ENCODE measurements at regions not wholly inside any gene's neighbourhood (a gene's known extent, or its start where the extent isn't known, plus 50 kb on each side); places are given as distances from the start of the nearest gene placed in this dataset.

GRCh38 chr11:70725278-70725677 lies 326.9 kb downstream of the CTTN start:
- DNase-seq (ENCODE audit: extremely low read depth in 1 of 4, low spot score in 3 of 4) (no peak), ATAC-seq (no peak), FAIRE-seq (no peak)
- 1% methylated on average over 10 of the region's 10 CpGs for WGBS (ENCODE audit: insufficient coverage, low coverage, missing lambda C conversion rate)
- no peaks in the 10 kb centered on the region for H3K36me3 ChIP-seq (ENCODE audit: control insufficient read depth, insufficient read depth, low read length)
- H3K27me3 ChIP-seq (ENCODE audit: control insufficient read depth in 2 of 2, insufficient read depth in 2 of 2, low read length in 2 of 2): peaks cover 5 to 38% of the 10 kb centered on the region in 2 experiments; a peak in 4 of 5 replicates
- TF ChIP-seq MCM3 (IDR thresholded peaks at IDR 0.05) (no peak), JUN (IDR thresholded peaks at IDR 0.05; ENCODE audit: borderline replicate concordance, low read depth, low read length) (no peak), JUN (CRISPR knock-in tag; IDR thresholded peaks at IDR 0.05; ENCODE audit: borderline replicate concordance) (no peak), HSF4 (CRISPR knock-in tag; IDR thresholded peaks at IDR 0.05; ENCODE audit: borderline replicate concordance) (no peak), E2F3 (CRISPR knock-in tag; IDR thresholded peaks at IDR 0.05) (no peak), CBX5 (IDR thresholded peaks at IDR 0.05; ENCODE audit: borderline replicate concordance, low read depth) (no peak), GMEB1 (CRISPR knock-in tag; IDR thresholded peaks at IDR 0.05) (no peak), MECOM (CRISPR knock-in tag; IDR thresholded peaks at IDR 0.05) (no peak), POLR2AphosphoS5 (IDR thresholded peaks at IDR 0.05; ENCODE audit: control insufficient read depth, insufficient read depth, low read depth, low read length) (no peak), RBBP5 (IDR thresholded peaks at IDR 0.05; ENCODE audit: borderline replicate concordance, insufficient read depth, low read length, poor library complexity, severe bottlenecking) (no peak), ZNF655 (CRISPR knock-in tag; IDR thresholded peaks at IDR 0.05) (no peak), TRIM24 (IDR thresholded peaks at IDR 0.05) (no peak), ZBTB1 (CRISPR knock-in tag; IDR thresholded peaks at IDR 0.05; ENCODE audit: borderline replicate concordance, low read depth) (no peak), BDP1 (IDR thresholded peaks at IDR 0.05; ENCODE audit: insufficient read depth, insufficient read length) (no peak), ETS2 (tag; IDR thresholded peaks at IDR 0.05; ENCODE audit: borderline replicate concordance, poor library complexity, severe bottlenecking) (no peak)
- TF ChIP-seq, protein P1, sequence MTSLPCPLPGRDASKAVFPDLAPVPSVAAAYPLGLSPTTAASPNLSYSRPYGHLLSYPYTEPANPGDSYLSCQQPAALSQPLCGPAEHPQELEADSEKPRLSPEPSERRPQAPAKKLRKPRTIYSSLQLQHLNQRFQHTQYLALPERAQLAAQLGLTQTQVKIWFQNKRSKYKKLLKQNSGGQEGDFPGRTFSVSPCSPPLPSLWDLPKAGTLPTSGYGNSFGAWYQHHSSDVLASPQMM (CRISPR knock-in tag; IDR thresholded peaks at IDR 0.05): no peak
- TF ChIP-seq, protein P2, sequence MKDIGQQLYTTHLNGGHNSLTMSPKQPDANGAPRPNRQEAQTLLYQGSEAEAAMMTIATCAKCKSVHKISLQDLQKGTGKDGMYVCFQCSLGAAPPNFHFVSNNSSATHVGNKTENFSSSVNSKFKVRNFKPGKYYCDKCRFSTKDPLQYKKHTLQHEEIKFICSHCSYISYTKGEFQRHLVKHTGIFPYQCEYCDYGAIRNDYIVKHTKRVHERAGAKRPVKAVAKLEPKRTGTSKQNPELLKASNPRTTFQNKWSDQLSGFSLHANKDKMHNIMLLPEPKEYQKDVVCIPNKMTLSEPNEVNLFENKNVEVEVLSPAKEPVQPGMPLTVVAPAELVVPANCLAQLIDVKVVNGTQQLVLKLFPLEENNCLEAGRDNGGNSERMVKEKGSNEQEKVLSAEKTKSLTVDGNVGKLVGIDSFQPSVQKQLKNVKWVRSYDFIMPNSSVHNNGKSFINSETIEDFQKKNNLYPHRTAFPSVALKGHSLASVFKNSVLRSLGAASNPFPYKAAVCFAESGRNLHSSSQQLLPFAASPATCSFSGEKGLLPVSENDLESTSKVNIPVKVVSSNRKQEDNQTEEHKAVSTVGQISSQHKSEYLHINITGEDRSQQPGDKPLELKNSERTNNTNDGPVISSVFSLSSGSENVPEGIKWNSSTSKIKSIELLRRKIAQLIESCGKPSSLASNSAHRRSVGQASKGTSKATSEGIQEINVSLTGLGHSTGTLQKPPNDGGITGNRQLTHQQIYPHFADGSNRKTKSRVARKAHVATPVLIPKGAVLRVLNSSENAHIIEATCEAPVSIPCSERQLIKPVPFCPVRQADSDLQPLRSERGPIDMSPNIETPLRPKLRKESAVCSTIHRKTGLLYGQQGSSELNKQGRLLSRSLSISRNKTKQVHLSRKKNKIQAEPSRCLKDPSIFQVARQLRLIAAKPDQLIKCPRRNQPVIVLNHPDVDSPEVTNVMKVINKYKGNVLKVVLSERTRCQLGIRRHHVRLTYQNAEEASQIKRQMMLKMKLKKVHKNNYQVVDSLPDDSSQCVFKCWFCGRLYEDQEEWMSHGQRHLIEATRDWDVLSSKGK (CRISPR knock-in tag; IDR thresholded peaks at IDR 0.05): no peak
- H3K4me2 ChIP-seq (ENCODE audit: insufficient read depth, low read length): no peak overlapping the region
- ChIA-PET CTCF (ENCODE audit: low intra/inter-chr PET ratio) (no interaction called here), POLR2A (interaction anchor here (0.6 to 1.3 kb wide), 3 partner anchors 17 to 753 kb away, joined by 3 to 4 read pairs (median 3); no protein-coding TSS in a partner anchor)
- intact Hi-C loops (cut with micrococcal nuclease) (no loop called here), in situ Hi-C loops (cut with MboI) (no loop called here)
- H3K9me3 ChIP-seq (replicated peaks; ENCODE audit: control insufficient read depth, insufficient read depth, low read depth, low read length): no peaks in the 10 kb centered on the region; the same call in none of the 2 replicates
- peaks cover 4% of the 10 kb centered on the region; the same call in 1 of the 2 replicates for H4K20me1 ChIP-seq (replicated peaks; ENCODE audit: control insufficient read depth, insufficient read depth, low read length)
- no peak overlapping the region for H2AFZ ChIP-seq (ENCODE audit: low read depth, low read length)
- no peaks in the 10 kb centered on the region for H3K4me1 ChIP-seq (replicated peaks in 1 of 2; ENCODE audit: control insufficient read depth in 2 of 2, insufficient read depth in 2 of 2, low read length in 2 of 2)
- no peak overlapping the region for H3K27ac ChIP-seq (ENCODE audit: extremely low read depth, low read depth, low read length)
- no peaks in the 10 kb centered on the region for H3K79me2 ChIP-seq (ENCODE audit: control insufficient read depth, insufficient read depth, low read length)
- H3K4me3 ChIP-seq: no peak overlapping the region
- no TSS peak for BruUV-seq (replicated peaks)
- H3K9ac ChIP-seq (ENCODE audit: insufficient read depth in 1 of 2, low read depth in 2 of 2, low read length in 2 of 2): 0 out of 4 replicates have a peak overlapping the region, but pooled peaks of 1 of the 2 experiments have one; percentile 26
- no peaks in the 10 kb centered on the region for H3K9me1 ChIP-seq (ENCODE audit: control insufficient read depth, insufficient read depth, low read length)

Data from K562 (cell line).